HEK293T (cell line): ENCODE measurements at regions not wholly inside any gene's neighbourhood (a gene's known extent, or its start where the extent isn't known, plus 50 kb on each side); places are given as distances from the start of the nearest gene placed in this dataset.

Source experiments
- BHLHE40 ChIP-seq: fragments of 450-650 bp; IDR thresholded peaks from 2 replicates; pipeline ENCODE4 v1.6.1; 2016; ENCODE audit warnings: mild to moderate bottlenecking, moderate library complexity, borderline replicate concordance
- CTBP1 ChIP-seq: fragments of 450-650 bp; IDR thresholded peaks from 2 replicates; pipeline ENCODE4 v1.6.1; 2016; ENCODE audit warnings: borderline replicate concordance
- ELF4 ChIP-seq: fragments of 450-650 bp; IDR thresholded peaks from 2 replicates; pipeline ENCODE4 v1.6.1; 2017; ENCODE audit warnings: antibody characterized with exemption
- FOXA1 ChIP-seq: fragments of 450-650 bp; IDR thresholded peaks from 2 replicates; pipeline ENCODE4 v1.6.1; 2016; ENCODE audit warnings: mild to moderate bottlenecking
- LEF1 ChIP-seq: fragments of 450-650 bp; IDR thresholded peaks from 2 replicates; pipeline ENCODE4 v1.6.1; 2017; ENCODE audit warnings: mild to moderate bottlenecking, borderline replicate concordance
- TARDBP ChIP-seq: fragments of 450-650 bp; IDR thresholded peaks from 2 replicates; pipeline ENCODE4 v1.6.1; 2016
- ZNF384 ChIP-seq: fragments of 450-650 bp; IDR thresholded peaks from 2 replicates; pipeline ENCODE4 v1.6.1; 2016

- TF ChIP-seq FOXA1: no peak
- TF ChIP-seq ZNF384: no peak
- no peak for TF ChIP-seq CTBP1
- TF ChIP-seq TARDBP: no peak
- TF ChIP-seq ELF4: no peak
- no peak for TF ChIP-seq BHLHE40
- no peak for TF ChIP-seq LEF1
Observed at GRCh38 chr2:65579506-65580235, 147.3 kb upstream of the SPRED2 start.
